Stimulated activated CD4-positive, alpha-beta T cell treated with anti-CD3 and anti-CD28 coated beads, Interleukin-4, amount 100 ng/mL, for 1 hour (primary cell): ENCODE measurements at regions not wholly inside any gene's neighbourhood (a gene's known extent, or its start where the extent isn't known, plus 50 kb on each side); places are given as distances from the start of the nearest gene placed in this dataset.

Experiments
- DNase-seq: peaks from one replicate; pipeline ENCODE4 v3.0.0-alpha.2; 2020

DNA sequence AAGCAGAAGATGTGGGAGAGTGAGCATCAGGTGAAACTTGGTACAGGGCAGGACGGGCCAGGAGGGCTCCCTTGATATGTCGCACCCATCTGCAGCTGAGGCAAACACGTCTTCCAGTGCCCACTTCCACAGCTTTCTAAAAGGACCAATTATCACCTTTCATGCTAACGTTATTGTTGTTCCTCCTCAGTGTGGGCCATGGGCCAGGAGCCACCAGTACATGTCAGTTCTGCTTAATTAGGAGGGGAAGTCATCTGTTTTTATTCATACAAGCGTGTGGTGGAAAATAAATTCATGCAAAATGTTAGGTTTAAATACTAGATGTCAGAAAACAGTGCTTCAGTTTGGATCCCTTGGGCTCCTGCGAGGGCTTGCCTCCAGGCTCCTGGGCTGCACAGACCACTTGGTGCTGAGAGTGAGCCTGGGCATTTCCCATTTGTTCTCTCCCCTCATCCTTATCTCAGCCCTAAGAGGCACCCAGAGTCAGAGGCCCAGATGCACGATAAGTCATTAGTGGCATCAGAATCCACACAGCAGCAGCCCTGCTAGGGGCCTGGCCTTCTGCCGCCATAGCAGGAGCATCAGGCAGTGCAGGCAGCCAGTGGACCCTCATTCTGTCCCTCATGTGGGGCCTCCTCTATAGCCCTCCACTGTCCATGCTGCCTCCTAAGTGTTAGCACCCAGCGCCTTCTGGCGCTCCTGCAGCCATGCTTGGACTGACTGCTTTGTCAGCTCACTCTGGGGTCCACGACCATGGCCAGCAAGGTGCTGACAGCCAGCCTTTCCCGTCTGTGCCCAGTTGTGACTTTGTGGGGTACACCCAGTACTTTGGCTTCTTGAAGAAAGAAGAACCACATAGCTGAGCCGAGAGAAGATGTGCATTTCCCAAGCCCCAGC lies 539.8 kb upstream of the RAB6C start:
- no peak for DNase-seq

DNA sequence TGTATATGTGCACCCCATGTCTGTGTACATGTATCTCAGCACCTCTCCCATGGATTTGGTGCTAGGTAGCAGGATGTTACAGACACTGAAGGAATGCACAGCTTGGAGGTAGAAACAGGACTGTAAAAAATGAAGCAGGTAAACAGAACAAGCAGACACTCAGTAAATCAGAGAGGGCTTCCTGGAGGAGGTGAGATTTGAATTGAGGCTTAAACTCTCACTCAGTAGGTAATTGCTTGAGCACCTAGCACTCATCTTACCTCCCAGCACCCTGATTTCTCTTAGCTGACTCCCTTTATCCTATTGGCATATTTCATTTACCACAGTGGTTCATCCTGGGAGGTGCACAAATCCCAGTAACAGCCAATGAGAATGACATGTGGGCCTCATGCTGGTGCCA lies 537.9 kb upstream of the RAB6C start:
- DNase-seq, result no peak

DNA sequence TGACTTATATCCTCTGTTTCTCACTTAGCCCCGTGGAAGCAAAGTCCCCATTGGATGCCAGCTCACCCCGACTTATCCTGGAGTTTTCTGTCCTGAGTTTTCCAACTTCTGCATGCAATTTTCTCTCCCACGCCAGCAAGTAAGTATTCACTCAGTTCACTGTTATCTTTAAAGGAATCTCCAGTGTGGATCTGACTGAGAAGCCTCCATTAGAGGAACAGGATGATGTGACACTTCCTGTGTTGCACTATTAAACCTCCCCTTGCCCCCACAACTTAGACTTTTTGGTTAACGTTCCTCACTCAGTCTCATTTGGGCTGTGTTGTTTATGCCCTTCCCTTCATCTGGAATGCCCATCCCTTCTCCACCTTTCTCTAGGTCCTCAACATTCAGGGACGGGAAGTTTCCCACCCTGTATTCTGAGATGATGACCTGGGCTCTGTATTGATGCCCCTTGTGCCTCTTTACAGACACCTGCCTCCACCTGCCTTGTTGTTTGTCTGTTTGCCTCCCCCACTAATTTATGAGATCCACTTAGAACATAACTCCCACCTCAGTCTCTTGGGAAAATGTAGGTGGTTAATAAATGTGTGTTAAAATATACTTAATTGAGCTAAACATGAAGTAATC lies 536.1 kb upstream of the RAB6C start:
- DNase-seq, result no peak

DNA sequence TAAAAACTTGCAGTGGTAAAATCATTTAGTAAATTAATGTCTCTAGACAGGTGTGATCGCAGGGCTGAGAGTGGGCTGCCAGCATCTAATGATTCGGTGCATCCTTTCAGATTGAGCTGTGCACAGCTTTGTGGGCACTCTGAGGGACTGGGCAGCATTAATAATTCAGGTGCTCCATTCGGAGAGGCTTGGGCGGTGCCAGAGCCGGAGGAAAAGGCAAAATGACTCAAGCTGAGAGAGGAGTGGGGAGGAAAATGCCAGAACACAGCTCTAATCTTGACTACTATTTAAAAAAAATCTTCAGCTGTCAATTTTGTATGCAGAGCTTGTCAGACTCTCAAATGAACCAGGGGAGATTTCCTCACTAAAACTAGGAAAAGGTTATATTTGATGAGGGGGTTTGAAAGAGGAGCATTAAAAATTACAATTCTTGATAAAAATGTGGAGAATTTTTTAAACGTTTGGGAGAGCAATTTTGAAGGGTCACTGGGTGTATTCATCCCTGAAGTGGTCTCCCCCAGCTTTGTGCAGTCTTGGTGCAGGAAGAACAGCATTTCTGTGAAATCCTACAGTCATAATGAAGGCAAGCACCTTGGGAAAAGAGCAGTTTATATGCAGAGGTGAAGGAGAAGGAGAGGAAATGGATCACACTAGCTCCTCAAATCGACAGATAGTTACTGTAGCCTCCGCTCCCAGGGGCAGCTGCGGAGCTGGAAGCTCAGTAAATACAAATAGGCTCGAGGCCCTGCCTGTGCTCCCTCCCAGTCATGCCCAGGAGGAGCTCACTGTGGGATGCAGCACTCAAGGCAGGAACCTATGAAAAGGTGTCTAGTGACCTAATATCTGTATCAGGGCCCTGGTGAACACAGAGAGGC lies 535.4 kb upstream of the RAB6C start:
- DNase-seq, result no peak

DNA sequence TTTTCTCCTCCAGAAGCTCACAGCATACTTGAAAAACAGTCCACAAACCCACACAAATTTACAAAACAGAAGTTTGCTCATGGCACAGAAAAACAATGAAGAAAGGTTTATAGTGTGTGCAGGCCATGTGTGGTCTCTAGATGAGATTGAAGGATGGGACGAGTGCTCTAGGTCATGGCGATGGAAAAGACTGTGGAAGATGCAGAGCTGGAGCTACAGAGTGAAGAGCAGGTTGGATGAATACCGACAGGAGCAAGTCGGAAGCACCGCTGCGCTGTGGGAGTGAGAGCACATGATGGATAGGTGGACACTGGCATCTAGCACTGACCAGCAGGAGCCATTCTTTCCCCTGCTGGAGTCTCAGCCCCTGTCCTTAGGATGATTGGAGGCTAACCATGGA lies 534.7 kb upstream of the RAB6C start:
- no peak for DNase-seq

DNA sequence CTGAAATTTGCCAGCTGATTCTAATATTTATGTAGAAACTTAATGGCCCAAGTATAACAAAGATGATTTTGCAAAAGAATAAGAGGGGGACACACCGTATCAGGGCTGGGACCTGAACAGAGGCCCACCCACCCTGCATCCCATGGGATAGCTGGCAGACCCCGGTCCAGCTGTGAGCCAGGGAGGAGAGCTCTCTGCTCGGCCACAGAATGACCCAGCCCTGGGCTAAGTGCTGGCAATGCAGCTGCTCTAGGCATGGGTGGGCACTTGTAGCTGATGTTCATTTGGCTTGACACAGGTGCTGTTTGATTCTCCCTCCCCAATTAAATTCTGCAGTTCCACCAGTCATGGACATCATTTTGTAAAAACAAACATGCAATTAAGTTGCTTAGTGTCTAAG lies 522.8 kb upstream of the RAB6C start:
- DNase-seq, result no peak

DNA sequence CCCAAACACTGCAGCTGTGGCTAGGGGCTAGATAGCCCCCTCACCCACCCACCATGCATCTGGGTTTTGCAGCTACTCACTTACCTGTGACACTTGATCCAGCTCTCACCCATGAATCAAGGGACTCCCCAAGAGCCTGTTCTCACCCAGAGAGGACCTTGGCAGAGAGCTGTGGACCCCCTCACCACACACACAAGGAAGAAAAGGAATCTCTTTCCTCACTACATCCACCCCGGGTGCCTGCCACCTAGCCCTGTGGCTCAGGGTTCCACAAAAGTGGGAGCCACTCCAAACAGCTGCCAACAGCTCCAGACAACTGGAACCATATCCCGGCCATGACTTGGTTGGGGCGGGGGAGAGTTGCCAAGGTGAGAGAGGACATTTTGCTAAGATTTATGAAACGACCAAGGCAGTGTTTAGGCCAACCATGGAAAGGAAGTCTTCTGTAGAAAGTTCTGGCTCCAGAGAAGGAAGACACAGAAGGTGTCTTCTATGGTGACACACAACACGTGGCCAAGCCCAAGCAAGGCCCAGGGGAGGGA lies 522.1 kb upstream of the RAB6C start:
- DNase-seq, result no peak

DNA sequence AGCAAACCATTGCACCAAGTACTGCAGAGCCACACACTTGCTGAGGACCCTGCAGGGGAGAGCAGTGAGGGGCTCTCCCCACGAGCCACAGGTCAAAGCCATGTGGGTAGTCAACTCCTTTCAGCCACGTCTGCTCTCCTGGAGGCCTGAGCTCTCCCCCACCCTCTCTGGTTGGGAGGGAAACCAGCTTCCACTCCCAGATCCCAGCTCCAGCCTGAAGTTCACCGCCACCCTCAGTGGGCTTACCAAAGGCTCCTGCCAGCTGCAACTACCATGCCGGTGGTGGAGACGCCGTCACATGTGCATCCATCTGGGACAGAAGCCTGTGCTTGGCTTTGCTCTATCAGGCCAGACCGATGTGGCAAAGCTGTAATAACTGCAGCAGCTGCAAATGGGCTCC lies 521.5 kb upstream of the RAB6C start:
- DNase-seq, result no peak

DNA sequence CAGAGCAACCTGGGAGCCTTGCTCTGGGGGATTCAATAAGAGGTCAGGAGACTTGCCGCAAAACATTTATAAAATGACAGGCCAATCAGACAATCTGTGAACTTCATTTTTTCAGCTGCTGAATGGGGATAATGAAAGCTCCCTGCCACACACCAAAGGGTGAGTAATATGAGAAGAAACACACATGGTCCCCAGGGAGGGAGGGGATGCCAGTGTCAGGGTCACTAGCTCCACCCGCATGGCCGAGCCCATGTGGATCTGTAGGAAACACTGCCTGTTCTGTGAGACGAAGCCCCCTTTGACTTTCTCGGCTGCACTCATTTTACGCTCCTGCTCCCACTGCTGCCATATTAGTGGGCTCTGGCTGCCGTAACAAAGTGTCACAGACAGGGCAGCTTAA lies 521.0 kb upstream of the RAB6C start:
- no peak for DNase-seq

DNA sequence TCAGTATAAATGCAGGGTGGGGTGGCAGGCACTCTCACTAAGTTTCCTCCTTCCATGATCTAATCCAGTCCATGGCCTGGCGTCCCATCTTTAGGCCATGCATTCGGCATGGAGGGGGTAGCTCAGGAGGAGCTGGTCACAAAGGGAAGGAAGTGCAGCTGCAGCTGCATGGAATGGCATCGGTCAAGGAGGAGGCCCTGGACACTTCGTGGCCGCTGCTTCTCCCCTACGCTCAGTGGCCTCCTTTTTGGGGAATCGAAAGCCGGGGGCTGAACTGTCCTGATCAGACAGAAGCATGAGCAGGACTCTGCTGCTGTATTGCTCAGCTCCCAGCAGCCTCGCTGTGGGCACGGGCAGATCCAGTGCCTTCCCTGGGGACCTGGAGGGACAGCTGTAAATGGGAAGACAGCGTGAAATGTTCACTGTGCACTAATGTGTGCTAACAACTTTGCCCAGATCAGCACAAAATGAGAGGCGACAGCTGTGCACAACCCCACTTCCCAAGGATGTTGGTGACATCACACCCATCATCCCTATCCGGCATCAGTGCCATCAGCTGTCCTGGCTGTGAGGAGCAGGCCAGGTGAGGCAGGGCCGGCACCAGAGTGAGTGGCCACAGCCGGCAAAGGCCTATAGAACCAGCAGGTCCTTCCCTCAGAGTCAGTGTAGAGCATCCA lies 520.1 kb upstream of the RAB6C start:
- DNase-seq, result no peak

DNA sequence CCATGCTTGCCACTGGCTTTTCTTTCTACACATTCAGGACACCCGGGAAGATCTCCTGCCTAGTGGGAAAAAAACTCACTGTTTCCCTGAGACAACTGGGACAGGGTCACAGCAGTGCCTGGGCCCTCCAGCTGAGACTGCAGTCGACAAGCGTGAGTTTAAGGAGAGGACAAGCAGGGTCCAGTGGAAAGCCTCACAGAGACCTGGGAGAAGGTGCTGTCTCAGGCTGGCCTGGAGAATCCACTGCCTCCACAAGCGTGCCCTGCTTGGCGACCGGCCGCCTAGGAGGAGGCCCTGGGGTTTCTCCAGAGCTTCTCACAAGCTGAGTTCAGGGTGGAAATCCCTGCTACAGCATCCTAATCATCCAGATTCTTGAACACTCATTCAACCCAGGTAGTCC lies 519.6 kb upstream of the RAB6C start:
- no peak for DNase-seq

DNA sequence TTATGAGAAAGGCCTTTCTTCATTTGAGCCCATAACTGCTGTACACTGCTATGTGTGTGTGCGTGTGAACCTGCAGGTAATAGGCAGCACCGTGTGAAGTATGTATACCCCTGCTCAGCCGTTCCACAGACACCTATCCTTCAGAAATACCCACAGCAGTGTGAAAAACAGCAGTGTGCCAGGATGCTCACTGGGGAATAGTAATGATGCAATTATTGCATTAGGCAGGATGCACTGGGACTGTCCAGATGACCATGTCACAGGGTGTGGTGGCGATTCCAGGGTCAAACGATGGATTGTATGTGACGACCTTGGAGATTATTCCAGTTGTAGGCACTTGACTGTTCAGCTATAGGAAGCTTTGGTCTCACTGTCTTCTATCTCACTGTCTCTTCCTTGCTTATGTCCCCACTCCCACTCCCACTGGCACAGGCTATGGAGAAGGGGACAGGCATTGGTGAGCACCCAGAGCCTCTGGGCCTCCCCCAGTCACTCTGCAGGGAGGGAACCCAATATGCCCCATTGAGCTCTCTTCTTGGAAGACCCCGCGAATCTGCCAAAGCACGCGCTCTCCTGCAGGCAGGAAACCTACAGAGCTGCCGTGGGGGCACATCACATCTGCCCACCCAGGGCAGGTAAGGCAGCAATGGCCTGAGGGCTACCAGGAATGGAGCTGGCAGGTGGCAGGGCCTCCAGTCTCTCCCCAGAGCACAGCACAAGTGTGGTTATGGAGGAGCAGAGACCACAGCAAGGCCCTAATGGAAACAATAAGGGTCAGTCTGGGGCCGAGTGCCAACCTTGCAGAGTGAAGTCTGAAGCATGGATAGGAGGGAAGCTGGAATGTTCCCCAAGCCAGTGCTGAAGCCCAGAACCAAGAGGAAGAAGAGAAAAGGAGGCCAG lies 518.9 kb upstream of the RAB6C start:
- DNase-seq, result no peak

DNA sequence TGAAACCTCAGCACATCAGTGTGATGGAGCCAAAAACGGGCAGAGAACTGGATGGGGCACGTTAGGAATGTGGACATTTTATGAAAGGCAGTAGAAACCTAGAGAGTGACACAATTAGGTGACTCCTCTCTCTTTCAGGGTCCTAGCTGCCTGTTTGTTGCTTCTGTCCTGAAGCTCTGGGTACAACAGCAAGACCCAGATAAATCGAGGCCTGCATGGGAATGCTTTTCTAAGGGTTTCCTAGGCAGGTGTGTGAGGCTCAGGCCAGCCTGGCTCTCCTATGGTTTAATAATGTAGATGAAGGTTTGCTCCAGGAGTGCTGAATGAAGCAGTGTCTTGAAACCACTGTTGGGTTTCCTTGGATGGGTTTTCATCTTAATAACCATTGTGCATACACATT lies 517.1 kb upstream of the RAB6C start:
- no peak for DNase-seq

DNA sequence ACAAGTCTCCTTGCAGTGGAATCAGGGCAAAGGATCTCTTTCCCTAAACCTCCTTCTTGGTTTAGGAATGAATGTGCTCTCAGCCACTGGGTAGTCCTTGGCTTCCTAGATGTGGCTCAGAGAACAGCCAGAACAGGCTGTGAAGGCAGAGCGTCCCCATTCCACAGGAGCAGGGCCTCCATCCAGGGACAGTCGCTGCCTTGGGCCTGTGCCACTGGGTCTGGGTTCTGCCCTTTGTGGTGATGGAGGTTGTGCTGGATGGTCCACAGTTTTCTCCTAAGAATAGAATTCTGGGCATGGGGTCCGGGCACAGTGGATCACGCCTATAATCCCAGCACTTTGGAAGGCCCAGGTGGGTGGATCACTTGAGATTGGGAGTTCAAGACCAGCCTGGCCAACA lies 516.5 kb upstream of the RAB6C start:
- no peak for DNase-seq

DNA sequence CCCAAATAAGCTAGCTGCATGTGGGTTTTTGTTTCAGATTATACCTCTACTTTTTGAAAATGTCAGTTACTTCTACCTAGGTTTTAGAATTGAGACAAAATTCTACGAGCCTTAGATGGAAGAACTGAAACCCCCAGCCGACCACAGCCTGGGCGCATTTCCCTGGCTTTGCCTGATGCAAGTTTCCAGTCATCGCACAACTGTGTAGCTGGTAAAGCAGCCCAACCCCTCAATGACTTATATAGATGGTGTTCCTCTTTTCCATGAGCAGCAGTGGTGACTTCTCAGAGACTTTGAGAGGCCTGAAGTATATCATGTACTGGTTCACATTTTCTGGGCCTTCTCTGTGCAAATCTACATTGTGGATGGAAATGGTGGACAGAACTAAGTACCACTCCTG lies 515.4 kb upstream of the RAB6C start:
- DNase-seq, result no peak

DNA sequence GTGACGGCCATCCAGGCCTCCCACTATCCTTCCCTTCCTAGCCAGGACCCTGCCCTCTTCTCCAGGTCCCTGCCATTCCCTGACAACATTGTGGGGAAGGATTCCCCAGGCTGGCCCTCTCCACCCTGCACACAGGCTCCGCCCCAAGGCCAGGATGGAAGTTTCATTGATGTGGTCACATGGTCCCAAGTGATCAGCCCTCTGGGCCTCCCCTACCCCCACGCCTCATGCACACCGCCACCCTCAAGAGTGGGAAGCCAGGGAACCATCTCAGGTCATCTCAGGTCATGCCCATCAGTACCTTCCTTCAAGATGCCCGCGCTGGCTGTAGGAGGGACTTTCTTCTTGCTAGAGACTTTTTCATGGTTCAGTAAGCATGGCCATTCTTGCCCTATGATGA lies 514.8 kb upstream of the RAB6C start:
- no peak for DNase-seq

DNA sequence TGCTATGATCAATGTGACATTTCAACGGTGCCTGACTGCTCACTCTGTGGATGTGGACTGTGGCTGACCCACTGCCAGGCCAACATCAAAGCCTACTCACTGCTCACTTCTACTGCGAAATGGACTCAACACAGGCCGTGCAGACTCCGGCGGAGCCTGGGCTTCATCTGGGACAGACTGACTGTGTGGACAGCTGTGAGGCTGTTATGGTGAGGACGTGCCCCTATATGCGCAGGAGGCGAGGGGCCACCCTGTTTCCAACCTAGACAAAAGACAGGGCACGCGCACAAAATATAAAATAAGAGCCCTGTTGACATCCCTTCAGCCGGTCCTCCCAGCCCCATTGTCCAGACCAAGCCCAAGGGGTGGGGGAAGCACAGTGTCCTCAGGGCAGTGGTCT lies 514.4 kb upstream of the RAB6C start:
- no peak for DNase-seq

DNA sequence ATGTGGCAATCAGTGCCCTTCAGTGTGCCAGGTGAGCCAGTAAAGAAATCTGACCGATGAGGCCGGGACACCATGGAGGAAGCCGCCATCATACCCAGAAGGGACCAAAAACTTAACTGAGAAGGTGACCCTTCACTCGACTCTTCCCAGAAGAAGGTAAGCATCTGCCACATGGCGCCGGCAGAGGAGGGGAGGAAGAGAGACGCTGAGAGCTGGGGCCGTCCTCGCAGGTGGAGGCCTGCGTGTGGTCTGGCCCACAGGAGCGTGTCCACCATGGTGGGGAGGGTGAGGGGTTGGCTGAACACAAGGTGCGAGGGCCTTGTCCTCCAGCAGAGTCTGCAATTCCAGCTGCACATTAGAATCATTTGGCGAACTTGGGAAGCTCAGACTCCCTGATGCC lies 513.1 kb upstream of the RAB6C start:
- DNase-seq, result no peak

DNA sequence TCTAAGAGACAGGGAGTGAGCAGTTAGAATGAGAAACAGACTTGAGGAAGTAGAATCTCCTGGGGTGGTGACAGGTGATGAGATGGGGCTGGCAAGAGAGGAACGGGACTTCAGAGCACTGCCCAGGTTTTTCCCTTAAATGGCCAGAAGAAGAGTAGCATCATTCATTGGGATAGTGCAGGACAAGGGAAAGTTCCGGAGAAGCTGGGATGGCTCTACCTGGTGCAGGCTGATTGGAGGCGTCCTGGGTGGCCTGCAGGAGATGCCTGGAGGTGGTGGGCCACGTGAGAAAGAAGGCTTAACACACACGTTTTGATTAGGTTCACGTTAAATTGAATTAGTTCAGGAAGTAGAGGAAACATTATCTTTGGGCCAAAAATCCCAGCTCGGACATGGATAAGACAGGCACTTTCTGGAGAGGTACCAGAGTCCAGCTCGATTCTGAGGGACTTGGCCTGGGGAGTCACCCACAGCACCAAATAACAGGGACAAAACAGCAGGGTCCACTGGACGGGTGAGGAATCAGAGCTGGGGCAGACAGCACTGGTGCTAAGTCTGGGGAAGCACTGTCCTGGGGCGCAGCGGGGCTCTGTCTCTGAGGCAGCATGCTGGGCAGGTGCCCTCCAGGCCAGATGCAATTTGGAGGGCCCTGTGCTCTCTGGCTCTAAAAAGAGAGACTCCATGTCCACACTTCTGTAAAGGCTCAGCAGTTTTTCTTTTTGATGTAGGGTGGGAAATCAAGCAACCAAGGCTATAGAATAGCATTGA lies 512.3 kb upstream of the RAB6C start:
- no peak for DNase-seq

DNA sequence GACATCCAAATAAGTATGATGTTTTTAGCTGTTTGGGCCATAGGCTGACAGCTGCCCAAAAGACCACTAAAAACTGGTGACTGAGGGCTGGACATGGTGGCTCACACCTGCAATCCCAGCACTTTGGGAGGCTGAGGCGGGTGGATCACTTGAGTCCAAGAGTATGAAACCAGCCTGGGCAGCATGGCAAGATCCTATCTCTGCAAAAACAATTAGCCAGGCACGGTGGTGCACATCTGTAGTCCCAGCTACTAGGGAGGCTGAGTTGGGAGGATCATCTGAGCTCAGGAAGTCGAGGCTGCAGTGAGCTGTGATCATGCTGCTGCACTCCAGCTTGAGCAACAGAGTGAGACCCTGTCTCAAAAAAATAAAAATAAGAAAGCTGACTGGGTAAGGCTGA lies 511.5 kb upstream of the RAB6C start:
- DNase-seq, result no peak

DNA sequence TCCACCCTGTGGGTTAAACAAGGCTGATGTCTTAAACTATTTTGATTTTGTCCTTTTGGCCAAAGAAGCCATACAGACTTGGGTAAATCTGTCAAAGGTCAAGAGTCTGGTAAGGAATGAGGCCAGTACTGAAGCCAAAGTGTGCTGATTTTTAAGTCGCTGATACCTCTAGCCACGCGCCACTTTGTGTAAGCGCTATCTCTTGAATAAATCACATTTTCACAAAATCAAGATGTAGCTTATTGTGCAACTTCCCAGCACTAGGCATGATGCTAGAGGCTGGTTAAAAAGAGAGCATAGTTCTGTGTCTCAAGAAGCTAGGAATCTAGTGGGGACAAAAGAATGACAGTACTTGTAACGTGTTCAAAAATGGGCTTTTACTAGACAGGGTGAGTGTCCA lies 510.6 kb upstream of the RAB6C start:
- DNase-seq, result no peak
